ENCODE measurements at regions not wholly inside any gene's neighbourhood (a gene's known extent, or its start where the extent isn't known, plus 50 kb on each side); places are given as distances from the start of the nearest gene placed in this dataset.

DNA sequence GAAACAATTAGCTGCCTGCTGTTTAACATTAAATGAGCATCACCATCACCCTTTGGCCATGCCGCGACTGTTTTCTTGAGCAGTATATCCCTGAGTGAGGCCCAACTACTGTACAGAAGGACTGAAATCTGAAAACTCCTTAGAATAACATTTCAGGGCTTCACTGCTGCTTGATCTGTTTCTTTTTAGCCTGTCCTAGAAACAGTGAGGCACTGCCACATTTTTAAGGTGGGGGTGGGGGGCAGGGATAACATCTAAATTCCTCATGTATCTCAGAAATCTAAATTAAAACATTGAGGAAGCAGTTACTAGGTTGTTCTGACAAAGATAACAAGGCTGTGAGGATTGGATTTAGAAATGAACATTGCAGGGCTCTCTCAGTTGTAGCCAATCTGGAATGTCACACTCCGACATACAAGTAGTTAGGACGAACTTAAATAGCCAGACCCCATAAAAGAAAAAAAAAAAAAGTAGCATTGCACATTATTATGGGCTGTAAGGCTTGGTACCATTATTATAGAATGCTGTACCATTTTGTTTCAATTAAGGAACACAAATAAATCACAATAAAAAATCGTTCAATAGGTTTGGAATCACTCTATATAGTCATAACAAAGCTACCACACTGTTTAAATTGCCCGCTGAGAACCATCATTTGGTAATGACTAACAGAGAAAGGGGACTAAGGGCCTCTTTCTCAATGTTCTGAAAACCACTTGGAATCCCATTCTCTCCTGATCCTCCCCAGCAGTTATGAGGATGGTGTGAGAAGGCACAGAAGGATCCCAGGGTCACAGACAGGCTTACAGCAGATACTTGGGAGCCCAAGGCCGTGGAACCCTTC, 256.1 kb downstream of the INHBA start:
- intact Hi-C loops (cut with DNase I) = no loop called here
- H3K27ac ChIP-seq = no peak overlapping the region
- no peak for TF ChIP-seq POLR2A (IDR thresholded peaks at IDR 0.05)
- TF ChIP-seq, protein P1, sequence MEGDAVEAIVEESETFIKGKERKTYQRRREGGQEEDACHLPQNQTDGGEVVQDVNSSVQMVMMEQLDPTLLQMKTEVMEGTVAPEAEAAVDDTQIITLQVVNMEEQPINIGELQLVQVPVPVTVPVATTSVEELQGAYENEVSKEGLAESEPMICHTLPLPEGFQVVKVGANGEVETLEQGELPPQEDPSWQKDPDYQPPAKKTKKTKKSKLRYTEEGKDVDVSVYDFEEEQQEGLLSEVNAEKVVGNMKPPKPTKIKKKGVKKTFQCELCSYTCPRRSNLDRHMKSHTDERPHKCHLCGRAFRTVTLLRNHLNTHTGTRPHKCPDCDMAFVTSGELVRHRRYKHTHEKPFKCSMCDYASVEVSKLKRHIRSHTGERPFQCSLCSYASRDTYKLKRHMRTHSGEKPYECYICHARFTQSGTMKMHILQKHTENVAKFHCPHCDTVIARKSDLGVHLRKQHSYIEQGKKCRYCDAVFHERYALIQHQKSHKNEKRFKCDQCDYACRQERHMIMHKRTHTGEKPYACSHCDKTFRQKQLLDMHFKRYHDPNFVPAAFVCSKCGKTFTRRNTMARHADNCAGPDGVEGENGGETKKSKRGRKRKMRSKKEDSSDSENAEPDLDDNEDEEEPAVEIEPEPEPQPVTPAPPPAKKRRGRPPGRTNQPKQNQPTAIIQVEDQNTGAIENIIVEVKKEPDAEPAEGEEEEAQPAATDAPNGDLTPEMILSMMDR (IDR thresholded peaks at IDR 0.05) = no peak
- no peak overlapping the region for H3K4me3 ChIP-seq
- no peaks in the 10 kb centered on the region for H3K4me1 ChIP-seq
- DNase-seq = no peak
- WGBS, 2 donors = 81 to 82% methylated on average over 6 to 7 of the region's 7 CpGs
- no peaks in the 10 kb centered on the region for H3K36me3 ChIP-seq
- H3K27me3 ChIP-seq = no peaks in the 10 kb centered on the region
- no peaks in the 10 kb centered on the region for H3K9me3 ChIP-seq

DNA sequence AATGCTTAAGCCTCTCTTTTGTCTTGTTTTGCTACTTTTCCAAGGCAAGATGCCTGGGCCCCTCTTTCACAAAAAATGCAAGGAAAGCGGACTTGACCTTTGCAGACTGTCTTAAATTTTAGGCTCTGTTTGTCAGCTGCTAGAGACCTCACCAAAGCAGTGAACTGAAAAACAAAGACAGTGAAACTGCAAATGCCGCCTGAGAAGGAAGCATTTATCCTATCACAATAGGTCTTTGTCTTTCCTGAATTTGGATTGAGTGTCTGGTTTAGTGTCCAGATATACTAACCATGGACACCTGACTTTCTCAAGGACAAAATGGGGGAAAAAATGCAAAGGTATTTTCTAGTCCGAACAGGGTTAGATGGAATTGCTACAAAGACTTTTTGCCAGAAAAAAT, 256.9 kb downstream of the INHBA start:
- no peak for DNase-seq
- no peak overlapping the region for H3K4me3 ChIP-seq
- H3K4me1 ChIP-seq = no peaks in the 10 kb centered on the region
- no peak for TF ChIP-seq POLR2A (IDR thresholded peaks at IDR 0.05)
- TF ChIP-seq, protein P1 (IDR thresholded peaks at IDR 0.05) = no peak
- intact Hi-C loops (cut with DNase I) = no loop called here
- H3K9me3 ChIP-seq = no peaks in the 10 kb centered on the region
- no peaks in the 10 kb centered on the region for H3K27me3 ChIP-seq
- WGBS, 2 donors = 90 to 91% methylated on average over 3 of the region's 3 CpGs
- no peaks in the 10 kb centered on the region for H3K36me3 ChIP-seq
- H3K27ac ChIP-seq = no peak overlapping the region

DNA sequence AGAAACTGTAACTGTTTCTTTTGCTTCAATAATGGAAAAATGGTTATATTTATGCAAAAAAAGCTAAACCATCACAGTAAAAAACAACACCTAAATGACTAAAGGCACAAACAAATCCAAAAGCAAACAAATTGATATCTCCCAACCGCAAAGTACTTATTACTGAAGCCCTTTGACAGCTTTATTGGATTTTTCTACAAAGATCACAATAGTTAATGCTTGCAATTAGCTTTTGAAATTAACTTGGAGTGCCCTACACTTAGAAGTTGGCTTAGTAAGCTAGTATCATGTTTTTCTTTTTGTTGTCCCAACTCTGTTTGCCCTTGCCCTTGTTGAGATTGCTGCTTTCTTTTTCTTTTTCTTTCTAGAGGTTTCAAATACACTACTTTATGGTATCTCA, 257.5 kb downstream of the INHBA start:
- WGBS, 2 donors = 72 to 83% methylated on average over 1 of the region's 1 CpG
- no peaks in the 10 kb centered on the region for H3K9me3 ChIP-seq
- DNase-seq = no peak
- H3K4me1 ChIP-seq = no peaks in the 10 kb centered on the region
- H3K27me3 ChIP-seq = no peaks in the 10 kb centered on the region
- intact Hi-C loops (cut with DNase I) = no loop called here
- no peak overlapping the region for H3K4me3 ChIP-seq
- H3K27ac ChIP-seq = no peak overlapping the region
- H3K36me3 ChIP-seq = no peaks in the 10 kb centered on the region
- no peak for TF ChIP-seq POLR2A (IDR thresholded peaks at IDR 0.05)
- TF ChIP-seq, protein P1 (IDR thresholded peaks at IDR 0.05) = no peak

DNA sequence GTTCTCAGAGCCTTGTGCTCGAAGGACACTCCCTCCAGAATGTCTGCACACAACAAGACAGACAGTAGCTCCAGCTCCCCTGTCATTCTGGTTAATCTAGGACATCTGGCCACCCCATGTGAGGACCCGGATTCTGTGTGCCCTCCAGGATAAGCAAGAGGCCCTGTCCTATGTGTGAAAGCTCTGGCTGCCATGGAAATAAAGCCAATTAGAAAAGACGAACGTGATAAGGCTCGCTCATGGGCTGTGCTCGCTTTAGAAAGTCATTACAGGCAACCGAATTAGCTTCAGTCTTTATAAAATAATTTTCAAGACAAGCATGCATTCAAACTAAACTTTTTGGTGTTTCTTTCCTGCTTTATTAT, 263.4 kb downstream of the INHBA start:
- H3K9me3 ChIP-seq = no peaks in the 10 kb centered on the region
- no peak overlapping the region for H3K4me3 ChIP-seq
- intact Hi-C loops (cut with DNase I) = no loop called here
- H3K36me3 ChIP-seq = no peaks in the 10 kb centered on the region
- H3K4me1 ChIP-seq = no peaks in the 10 kb centered on the region
- H3K27me3 ChIP-seq = no peaks in the 10 kb centered on the region
- DNase-seq = no peak
- no peak for TF ChIP-seq POLR2A (IDR thresholded peaks at IDR 0.05)
- TF ChIP-seq, protein P1 (IDR thresholded peaks at IDR 0.05) = no peak
- no peak overlapping the region for H3K27ac ChIP-seq
- WGBS, 2 donors = 68 to 69% methylated on average over 7 of the region's 7 CpGs

DNA sequence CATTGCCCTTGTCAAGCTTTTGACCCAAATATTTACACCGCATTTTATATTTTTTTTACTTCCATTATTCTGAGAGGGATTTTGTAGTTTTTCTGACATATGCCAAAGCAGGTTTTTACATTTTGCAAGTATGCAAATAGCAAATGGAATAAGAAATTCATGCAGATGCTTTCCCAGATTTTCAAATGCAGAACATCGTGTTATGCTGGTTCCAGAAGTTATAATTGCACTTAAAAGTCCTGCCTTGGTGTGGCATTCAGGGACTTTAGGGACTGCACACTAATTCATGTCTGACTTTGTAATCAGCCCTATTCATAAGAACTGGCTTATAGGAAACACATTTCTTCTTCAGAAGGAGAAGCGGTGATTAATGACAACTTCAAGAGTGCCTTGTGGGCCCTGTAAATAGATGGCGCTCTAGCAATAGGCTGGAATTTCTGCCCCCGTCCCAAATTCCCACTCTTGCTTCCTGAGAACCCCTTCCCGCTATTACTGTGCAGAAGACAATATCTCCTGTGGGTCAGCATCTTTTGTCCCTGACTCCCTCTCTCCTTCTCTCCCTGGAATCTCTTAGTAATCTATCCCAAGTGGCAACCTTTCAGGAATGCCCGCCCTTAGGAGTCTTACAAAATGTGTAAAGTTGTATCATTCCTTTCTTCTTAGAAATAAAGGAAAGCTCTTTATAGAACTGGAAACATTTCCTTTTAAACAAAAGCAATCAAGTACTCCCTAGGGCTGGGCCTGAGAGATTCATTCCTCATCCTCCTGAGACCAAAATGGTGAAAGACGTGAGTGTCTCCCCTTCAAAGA, 264.0 kb downstream of the INHBA start:
- Histone ChIP-seq H3K4me3 (no peak overlapping the region), H3K4me1 (no peaks in the 10 kb centered on the region), H3K9me3 (no peaks in the 10 kb centered on the region), H3K36me3 (no peaks in the 10 kb centered on the region), H3K27me3 (no peaks in the 10 kb centered on the region), H3K27ac (no peak overlapping the region)
- no peak for DNase-seq
- TF ChIP-seq, protein P1 (IDR thresholded peaks at IDR 0.05) = no peak
- no peak for TF ChIP-seq POLR2A (IDR thresholded peaks at IDR 0.05)
- intact Hi-C loops (cut with DNase I) = no loop called here
- 79 to 80% methylated on average over 8 of the region's 8 CpGs for WGBS, 2 donors
